HFFc6 (cell line): ENCODE measurements at regions not wholly inside any gene's neighbourhood (a gene's known extent, or its start where the extent isn't known, plus 50 kb on each side); places are given as distances from the start of the nearest gene placed in this dataset.

ENCODE experiments used
- DNase-seq: peaks from one replicate; pipeline ENCODE4 v3.0.0-alpha.2; 2018
- H3K27ac Mint-ChIP-seq: 2 replicates; pipeline ENCODE4 v1.8.0; 2020; ENCODE audit warnings: mild to moderate bottlenecking, mixed read lengths
- H3K27me3 Mint-ChIP-seq: 2 replicates; pipeline ENCODE4 v1.8.0; 2021; ENCODE audit warnings: mild to moderate bottlenecking, moderate library complexity, mixed read lengths; ENCODE audit not compliant: insufficient read depth
- H3K36me3 Mint-ChIP-seq: 2 replicates; pipeline ENCODE4 v1.8.0; 2021; ENCODE audit warnings: low read depth, mixed read lengths
- H3K4me1 Mint-ChIP-seq: 2 replicates; pipeline ENCODE4 v1.8.0; 2020; ENCODE audit warnings: low read depth, mixed read lengths
- H3K4me3 Mint-ChIP-seq: 2 replicates; pipeline ENCODE4 v1.8.0; 2020; ENCODE audit warnings: mild to moderate bottlenecking, moderate library complexity, mixed read lengths
- H3K9me3 Mint-ChIP-seq: 2 replicates; pipeline ENCODE4 v1.8.0; 2020; ENCODE audit warnings: mild to moderate bottlenecking, mixed read lengths
- CTCF ChIP-seq: fragments of 200-600 bp; sonication (generic); IDR thresholded peaks from 2 replicates; pipeline ENCODE4 v1.5.0; 2021; ENCODE audit warnings: antibody characterized with exemption, mild to moderate bottlenecking

DNA sequence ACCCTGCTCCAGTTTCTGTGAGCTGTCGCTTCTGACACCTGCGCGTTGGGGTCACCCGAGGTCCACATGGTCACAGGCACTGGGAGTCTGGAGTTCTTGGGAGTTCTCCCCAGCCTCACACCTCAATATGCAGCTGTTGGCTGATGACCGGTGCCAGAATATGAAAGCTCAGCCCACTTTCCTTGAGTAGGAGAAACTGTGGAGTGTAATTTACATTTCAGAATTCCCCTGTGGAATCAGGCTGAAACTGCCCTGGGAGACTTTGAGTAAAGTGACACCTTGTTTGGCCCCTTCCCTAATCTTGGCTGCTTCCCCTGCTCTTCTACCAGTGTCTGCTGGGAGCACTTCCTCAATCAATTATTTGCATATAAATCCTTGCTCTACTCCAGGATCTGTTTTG lies 255.9 kb downstream of the NFKBIZ start:
- Mint-ChIP-seq H3K4me3 (no peak overlapping the region), H3K27ac (no peak overlapping the region), H3K9me3 (peaks cover 14% of the 10 kb centered on the region), H3K4me1 (peaks cover 14% of the 10 kb centered on the region), H3K27me3 (no peaks in the 10 kb centered on the region; the same call in 1 of the 2 replicates), H3K36me3 (peaks cover 6% of the 10 kb centered on the region; the same call in 1 of the 2 replicates)
- no peak for DNase-seq
- no peak for TF ChIP-seq CTCF

- H3K4me3 Mint-ChIP-seq = no peak overlapping the region
- peaks cover 14% of the 10 kb centered on the region for H3K9me3 Mint-ChIP-seq
- H3K36me3 Mint-ChIP-seq = peaks cover 6% of the 10 kb centered on the region; the same call in 1 of the 2 replicates
- H3K27ac Mint-ChIP-seq = no peak overlapping the region
- H3K4me1 Mint-ChIP-seq = peaks cover 14% of the 10 kb centered on the region
- peak; percentile 55 for DNase-seq
- TF ChIP-seq CTCF = no peak
- H3K27me3 Mint-ChIP-seq = no peaks in the 10 kb centered on the region; the same call in 1 of the 2 replicates
Observed at GRCh38 chr3:102106416-102107097, 257.2 kb downstream of the NFKBIZ start.

- no peak for TF ChIP-seq CTCF
- H3K27ac Mint-ChIP-seq = no peak overlapping the region
- DNase-seq = no peak
- no peak overlapping the region for H3K4me3 Mint-ChIP-seq
- H3K36me3 Mint-ChIP-seq = peaks cover 6% of the 10 kb centered on the region; the same call in 1 of the 2 replicates
- 0 out of 2 replicates have a peak, but pooled peaks cover 4% of the 10 kb centered on the region for H3K9me3 Mint-ChIP-seq
- no peaks in the 10 kb centered on the region for H3K4me1 Mint-ChIP-seq
- no peaks in the 10 kb centered on the region; the same call in 1 of the 2 replicates for H3K27me3 Mint-ChIP-seq
Observed at GRCh38 chr3:102112704-102113230, 263.5 kb downstream of the NFKBIZ start.

DNA sequence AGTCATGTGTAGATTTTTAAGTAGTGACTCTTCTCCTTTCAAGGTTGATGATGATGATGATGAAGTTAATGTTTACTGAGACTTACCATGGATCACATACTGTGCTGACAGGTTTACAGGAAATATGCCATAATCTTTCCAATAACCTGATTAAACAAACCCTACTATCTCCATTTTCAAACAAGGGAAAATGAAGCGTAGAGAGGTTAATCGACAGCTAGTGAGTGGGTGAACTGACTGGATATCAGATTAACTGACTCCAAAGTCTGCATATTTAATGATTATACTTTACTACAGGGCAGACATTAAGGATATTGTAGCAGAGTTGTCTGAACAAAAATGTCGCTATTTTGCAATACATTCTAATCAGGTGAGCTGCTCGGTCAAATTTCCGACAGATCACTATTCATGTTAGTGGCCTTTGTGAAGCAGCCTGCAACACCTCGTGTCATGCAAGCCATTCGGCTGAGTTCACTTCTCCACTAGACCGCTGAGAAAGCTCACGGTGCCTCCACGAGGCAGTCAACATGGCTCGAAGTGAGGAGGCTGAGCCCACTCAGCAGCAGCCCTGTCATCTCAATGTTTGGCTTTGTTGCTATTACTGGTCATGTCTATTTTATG lies 264.2 kb downstream of the NFKBIZ start:
- H3K4me3 Mint-ChIP-seq = no peak overlapping the region
- no peak for TF ChIP-seq CTCF
- H3K36me3 Mint-ChIP-seq = peaks cover under 1% of the 10 kb centered on the region; the same call in 1 of the 2 replicates
- H3K27ac Mint-ChIP-seq = no peak overlapping the region
- no peaks in the 10 kb centered on the region; the same call in 1 of the 2 replicates for H3K27me3 Mint-ChIP-seq
- no peak for DNase-seq
- H3K9me3 Mint-ChIP-seq = no peaks in the 10 kb centered on the region
- no peaks in the 10 kb centered on the region for H3K4me1 Mint-ChIP-seq

GRCh38 chr3:102114264-102114979 lies 265.1 kb downstream of the NFKBIZ start:
- no peaks in the 10 kb centered on the region for H3K9me3 Mint-ChIP-seq
- no peaks in the 10 kb centered on the region for H3K36me3 Mint-ChIP-seq
- H3K4me3 Mint-ChIP-seq = no peak overlapping the region
- TF ChIP-seq CTCF = no peak
- no peak for DNase-seq
- H3K4me1 Mint-ChIP-seq = no peaks in the 10 kb centered on the region
- H3K27me3 Mint-ChIP-seq = no peaks in the 10 kb centered on the region
- H3K27ac Mint-ChIP-seq = no peak overlapping the region
